H9 (cell line): ENCODE measurements at regions not wholly inside any gene's neighbourhood (a gene's known extent, or its start where the extent isn't known, plus 50 kb on each side); places are given as distances from the start of the nearest gene placed in this dataset.

Experiments
- DNase-seq: peaks from one replicate; pipeline ENCODE4 v3.0.0-alpha.2; 2017
- H2AFZ ChIP-seq: one replicate; pipeline ENCODE4 v1.6.1; 2013; ENCODE audit warnings: mild to moderate bottlenecking, low read length, control low read depth, moderate library complexity
- H2AK5ac ChIP-seq: 2 replicates; pipeline ENCODE4 v1.6.1; 2013; ENCODE audit warnings: low read length, control low read depth, mixed read lengths; ENCODE audit not compliant: insufficient read length
- H2BK120ac ChIP-seq: one replicate; pipeline ENCODE4 v1.6.1; 2013; ENCODE audit warnings: low read depth, mild to moderate bottlenecking, low read length, control low read depth, inconsistent platforms; ENCODE audit not compliant: poor library complexity, severe bottlenecking
- H2BK12ac ChIP-seq: 2 replicates; pipeline ENCODE4 v1.6.1; 2013; ENCODE audit warnings: low read length, control low read depth, mixed read lengths, low read depth; ENCODE audit not compliant: insufficient read length
- H2BK15ac ChIP-seq: 2 replicates; pipeline ENCODE4 v1.6.1; 2013; ENCODE audit warnings: low read depth, low read length, control low read depth
- H2BK20ac ChIP-seq: one replicate; pipeline ENCODE4 v1.6.1; 2013; ENCODE audit warnings: low read depth, mild to moderate bottlenecking, low read length, control low read depth, inconsistent platforms; ENCODE audit not compliant: poor library complexity, severe bottlenecking
- H2BK5ac ChIP-seq: 2 replicates; pipeline ENCODE4 v1.6.1; 2013; ENCODE audit warnings: low read length, control low read depth, mixed read lengths; ENCODE audit not compliant: insufficient read length
- H3K14ac ChIP-seq: 2 replicates; pipeline ENCODE4 v1.6.1; 2013; ENCODE audit warnings: low read length, control low read depth; ENCODE audit not compliant: insufficient read depth
- H3K18ac ChIP-seq: 2 replicates; pipeline ENCODE4 v1.6.1; 2013; ENCODE audit warnings: low read depth, mild to moderate bottlenecking, mixed read lengths, low read length, control low read depth; ENCODE audit not compliant: insufficient read length
- H3K23ac ChIP-seq: 2 replicates; pipeline ENCODE4 v1.6.1; 2013; ENCODE audit warnings: low read length, control low read depth, mixed read lengths, low read depth; ENCODE audit not compliant: insufficient read length
- H3K23me2 ChIP-seq: 2 replicates; pipeline ENCODE4 v1.6.1; 2013; ENCODE audit warnings: low read depth, mild to moderate bottlenecking, mixed read lengths, low read length, control low read depth; ENCODE audit not compliant: insufficient read length, poor library complexity, severe bottlenecking
- H3K27ac ChIP-seq: 2 replicates; pipeline ENCODE4 v1.5.1; 2013; ENCODE audit warnings: low read length, control low read depth, mixed read lengths, low read depth; ENCODE audit not compliant: insufficient read length
- H3K27me3 ChIP-seq: 2 replicates; pipeline ENCODE4 v1.6.1; 2013; ENCODE audit warnings: low read length, control low read depth, inconsistent platforms; ENCODE audit not compliant: insufficient read depth
- H3K4ac ChIP-seq: 2 replicates; pipeline ENCODE4 v1.6.1; 2013; ENCODE audit warnings: low read depth, mild to moderate bottlenecking, control low read depth, inconsistent platforms, low read length, moderate library complexity
- H3K4me1 ChIP-seq: 2 replicates; pipeline ENCODE4 v1.6.1; 2013; ENCODE audit warnings: low read length, control low read depth, inconsistent platforms; ENCODE audit not compliant: insufficient read depth
- H3K4me2 ChIP-seq: 2 replicates; pipeline ENCODE4 v1.6.1; 2013; ENCODE audit warnings: low read length, control low read depth, mixed read lengths; ENCODE audit not compliant: insufficient read length, insufficient read depth
- H3K56ac ChIP-seq: 2 replicates; pipeline ENCODE4 v1.6.1; 2013; ENCODE audit warnings: low read depth, mild to moderate bottlenecking, mixed read lengths, low read length, control low read depth; ENCODE audit not compliant: insufficient read length
- H3K79me1 ChIP-seq: 2 replicates; pipeline ENCODE4 v1.6.1; 2013; ENCODE audit warnings: low read depth, mild to moderate bottlenecking, moderate library complexity, low read length, control low read depth, inconsistent platforms; ENCODE audit not compliant: insufficient read depth, poor library complexity, severe bottlenecking
- H3K79me2 ChIP-seq: 2 replicates; pipeline ENCODE4 v1.6.1; 2013; ENCODE audit warnings: low read length, control low read depth, inconsistent platforms; ENCODE audit not compliant: insufficient read depth
- H3K9ac ChIP-seq: 2 replicates; pipeline ENCODE4 v1.6.1; 2013; ENCODE audit warnings: low read length, control low read depth, mixed read lengths; ENCODE audit not compliant: insufficient read length; ENCODE audit errors: extremely low read depth
- H3K9me3 ChIP-seq: one replicate; pipeline ENCODE4 v1.6.1; 2013; ENCODE audit warnings: low read depth, low read length, inconsistent platforms; ENCODE audit not compliant: control insufficient read depth
- H3T11ph ChIP-seq: one replicate; pipeline ENCODE4 v1.6.1; 2013; ENCODE audit warnings: mild to moderate bottlenecking, low read length, control low read depth, inconsistent platforms
- H4K20me1 ChIP-seq: one replicate; pipeline ENCODE4 v1.6.1; 2013; ENCODE audit not compliant: control insufficient read depth, insufficient read length, insufficient read depth
- H4K5ac ChIP-seq: 2 replicates; pipeline ENCODE4 v1.6.1; 2013; ENCODE audit warnings: low read depth, mild to moderate bottlenecking, mixed read lengths, low read length, control low read depth; ENCODE audit not compliant: insufficient read length
- H4K8ac ChIP-seq: replicated peaks from 2 replicates; pipeline ENCODE4 v1.6.1; 2013; ENCODE audit warnings: low read length, control low read depth, mixed read lengths, low read depth; ENCODE audit not compliant: insufficient read length
- H4K91ac ChIP-seq: 2 replicates; pipeline ENCODE4 v1.6.1; 2013; ENCODE audit warnings: low read depth, mild to moderate bottlenecking, moderate library complexity, mixed read lengths, low read length, control low read depth; ENCODE audit not compliant: insufficient read length
- H3K27ac Mint-ChIP-seq, 3 experiments: 2 replicates in 2 of 3; 3 replicates in 1 of 3; pipeline ENCODE4 v1.8.0; 2020 to 2021; ENCODE audit warnings: mixed read lengths in 3 of 3, mild to moderate bottlenecking in 1 of 3, moderate library complexity in 1 of 3
- H3K27me3 Mint-ChIP-seq: 2 replicates; pipeline ENCODE4 v1.8.0; 2021; ENCODE audit warnings: low read depth, mild to moderate bottlenecking, moderate library complexity, mixed read lengths
- H3K36me3 Mint-ChIP-seq, 3 experiments: 2 replicates in 2 of 3; 3 replicates in 1 of 3; pipeline ENCODE4 v1.8.0; 2020 to 2021; ENCODE audit warnings: low read depth in 3 of 3, mixed read lengths in 3 of 3; ENCODE audit not compliant: insufficient read depth in 1 of 3
- H3K4me1 Mint-ChIP-seq, 2 experiments: 2 replicates each; pipeline ENCODE4 v1.8.0; 2020; ENCODE audit warnings: mixed read lengths in 2 of 2
- H3K4me3 Mint-ChIP-seq, 2 experiments: 2 replicates in 1 of 2; 3 replicates in 1 of 2; pipeline ENCODE4 v1.8.0; 2020 to 2021; ENCODE audit warnings: mild to moderate bottlenecking in 2 of 2, mixed read lengths in 2 of 2, moderate library complexity in 1 of 2
- H3K9me3 Mint-ChIP-seq, 2 experiments: 2 replicates in 1 of 2; 3 replicates in 1 of 2; pipeline ENCODE4 v1.8.0; 2020; ENCODE audit warnings: mild to moderate bottlenecking in 2 of 2, mixed read lengths in 2 of 2, moderate library complexity in 1 of 2
- CTCF ChIP-seq: fragments of 200-600 bp; sonication (generic); conservative IDR thresholded peaks from 3 replicates; pipeline ENCODE4 v1.8.0; 2021; ENCODE audit warnings: antibody characterized with exemption, mild to moderate bottlenecking
- WGBS: extraction: QIAGEN DNeasy Blood & Tissue Kit; methylation state at CpG from one replicate; pipeline ENCODE4 v1.1.7; 2013; ENCODE audit warnings: missing lambda C conversion rate, low lambda C conversion rate, mixed read lengths; ENCODE audit not compliant: insufficient read length; ENCODE audit errors: extremely low coverage; 5-methylcytosine and 5-hydroxymethylcytosine counted together

DNA sequence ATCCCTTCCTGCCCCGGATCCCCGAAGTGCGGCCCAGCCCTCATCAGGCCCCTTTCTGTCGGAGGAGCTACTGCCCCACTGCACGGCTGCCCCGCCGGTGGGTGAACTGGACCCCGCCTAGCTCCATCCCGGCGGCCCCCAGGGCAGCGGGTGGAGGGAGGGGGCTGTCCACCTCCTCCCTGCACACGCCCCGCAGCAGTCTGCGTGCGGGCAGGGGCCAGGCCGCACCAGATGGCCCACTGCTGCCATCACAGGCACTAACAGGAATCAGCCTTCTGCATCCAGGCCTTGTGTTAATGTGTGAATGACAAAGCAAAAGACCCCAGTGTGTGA is 54.9 kb upstream of the UNC93A start:
- Mint-ChIP-seq H3K4me3 (peak overlapping the region in 1 of 2 experiments; percentile 34; a peak in 1 of 5 replicates), H3K27me3 (peaks cover 2% of the 10 kb centered on the region), H3K4me1 (peaks cover 70 to 74% of the 10 kb centered on the region in 2 experiments), H3K27ac (peak overlapping the region in 2 of 3 experiments; percentile 32 to 90; a peak in 2 of 7 replicates), H3K9me3 (no peaks in the 10 kb centered on the region), H3K36me3 (peaks cover 44 to 80% (median 51%) of the 10 kb centered on the region in 3 experiments)
- H2BK5ac ChIP-seq: no peak overlapping the region
- no peaks in the 10 kb centered on the region for H4K20me1 ChIP-seq
- H4K91ac ChIP-seq: no peak overlapping the region
- no peak overlapping the region for H2BK15ac ChIP-seq
- no peak overlapping the region for H3K9ac ChIP-seq
- H3K4me1 ChIP-seq: peaks cover 10% of the 10 kb centered on the region; the same call in 1 of the 2 replicates
- WGBS: no CpG with 5 or more reads among the region's 16 CpGs
- H3K27ac ChIP-seq: no peak overlapping the region
- no peak for DNase-seq
- no peaks in the 10 kb centered on the region for H3K23me2 ChIP-seq
- no peak overlapping the region for H2BK120ac ChIP-seq
- no peak; the same call in 2 of the 3 replicates for TF ChIP-seq CTCF
- no peak overlapping the region for H3K18ac ChIP-seq
- H3K79me1 ChIP-seq: no peaks in the 10 kb centered on the region
- H3T11ph ChIP-seq: no peak overlapping the region
- no peak overlapping the region for H3K23ac ChIP-seq
- no peak overlapping the region for H2AK5ac ChIP-seq
- H4K8ac ChIP-seq: no peak overlapping the region
- H3K27me3 ChIP-seq: no peaks in the 10 kb centered on the region
- H2BK12ac ChIP-seq: no peak overlapping the region
- H4K5ac ChIP-seq: no peak overlapping the region
- no peak overlapping the region for H2BK20ac ChIP-seq
- no peak overlapping the region for H2AFZ ChIP-seq
- no peak overlapping the region for H3K4me2 ChIP-seq
- no peak overlapping the region for H3K56ac ChIP-seq
- no peaks in the 10 kb centered on the region for H3K9me3 ChIP-seq
- H3K4ac ChIP-seq: no peak overlapping the region
- H3K79me2 ChIP-seq: peaks cover 14% of the 10 kb centered on the region; the same call in 1 of the 2 replicates
- no peak overlapping the region for H3K14ac ChIP-seq
